MCF 10A (cell line): ENCODE measurements at regions not wholly inside any gene's neighbourhood (a gene's known extent, or its start where the extent isn't known, plus 50 kb on each side); places are given as distances from the start of the nearest gene placed in this dataset.
"Not testable (repeated sequence)": the region's sequence is repeated elsewhere in the genome, so short reads cannot be mapped to it uniquely, and the experiment has no call there.

Experiments
- BruUV-seq: library from RNA; stranded (reverse); fragments of 400-500 nt; replicated peaks from 2 replicates; lab custom pipeline; 2021; lab: Mats Ljungman, UMichigan
- CTCF ChIA-PET: fragments of 300-600 bp; sonication (Branson Sonifier 250); formaldehyde crosslinking; extraction: SDS; loops from one replicate; lab custom pipeline; 2021; ENCODE audit warnings: antibody characterized with exemption, inconsistent platforms; lab: Yijun Ruan, JAX
- POLR2A ChIA-PET: fragments of 300-600, 350-650 bp; sonication (Branson Sonifier 250); formaldehyde crosslinking; extraction: SDS; loops from one replicate; lab custom pipeline; 2020; ENCODE audit warnings: antibody characterized with exemption, inconsistent platforms; lab: Yijun Ruan, JAX
- DNase-seq: peaks from one replicate; pipeline ENCODE4 v3.0.0-alpha.2; 2018; ENCODE audit not compliant: unreplicated experiment
- H3K27ac Mint-ChIP-seq: one replicate; pipeline ENCODE4 v1.8.0; 2022; ENCODE audit warnings: mild to moderate bottlenecking, low read depth, mixed read lengths; ENCODE audit not compliant: unreplicated experiment
- H3K27me3 Mint-ChIP-seq: one replicate; pipeline ENCODE4 v1.8.0; 2022; ENCODE audit warnings: mixed read lengths; ENCODE audit not compliant: insufficient read depth, unreplicated experiment
- H3K36me3 Mint-ChIP-seq: one replicate; pipeline ENCODE4 v1.8.0; 2022; ENCODE audit warnings: mild to moderate bottlenecking, moderate library complexity, mixed read lengths; ENCODE audit not compliant: insufficient read depth, unreplicated experiment
- H3K4me1 Mint-ChIP-seq: one replicate; pipeline ENCODE4 v1.8.0; 2022; ENCODE audit warnings: mixed read lengths; ENCODE audit not compliant: insufficient read depth, unreplicated experiment
- H3K4me3 Mint-ChIP-seq: one replicate; pipeline ENCODE4 v1.8.0; 2022; ENCODE audit warnings: mild to moderate bottlenecking, moderate library complexity, mixed read lengths; ENCODE audit not compliant: unreplicated experiment
- H3K9me3 Mint-ChIP-seq: one replicate; pipeline ENCODE4 v1.8.0; 2022; ENCODE audit warnings: mixed read lengths; ENCODE audit not compliant: unreplicated experiment
- intact Hi-C: fragments of 100-400 bp; cut with micrococcal nuclease; formaldehyde crosslinking; loops from 2 replicates; pipeline ENCODE4 v1.14.1; 2022
- TF ChIP-seq, protein P1 (sequence below): fragments of 200-600 bp; IDR thresholded peaks from one replicate; pipeline ENCODE4 v1.8.0; 2022; ENCODE audit warnings: antibody characterized with exemption, mild to moderate bottlenecking; ENCODE audit not compliant: unreplicated experiment

DNA sequence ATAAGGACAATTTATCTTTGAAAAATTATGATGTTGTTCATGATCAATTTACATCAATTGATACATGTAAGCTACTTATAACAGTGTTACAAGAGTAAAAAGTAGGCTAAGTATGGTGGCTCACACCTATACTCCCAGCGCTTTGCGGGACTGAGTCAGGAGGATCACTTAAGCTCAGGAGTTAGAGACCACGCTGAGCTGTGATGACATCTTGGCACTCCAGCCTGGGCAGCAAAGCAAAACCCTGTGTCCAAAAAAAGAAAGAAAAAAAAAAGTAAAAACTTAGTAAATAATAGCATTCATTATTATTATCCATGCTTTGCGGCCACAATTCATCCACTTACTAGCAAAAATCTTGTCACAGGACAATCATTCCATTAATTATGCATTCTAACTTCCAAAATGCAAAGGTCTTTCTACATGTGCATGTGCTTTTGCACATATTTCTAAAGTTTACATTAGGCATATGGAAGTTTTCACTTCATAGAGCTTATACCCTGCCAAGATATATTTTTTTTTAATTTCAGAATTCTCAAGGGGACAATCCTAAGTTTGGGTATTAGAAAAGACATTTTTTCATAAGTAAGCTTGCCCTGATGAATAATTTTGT is 243.3 kb upstream of the RARB start:
- no peak for DNase-seq
- no peak overlapping the region for H3K4me3 Mint-ChIP-seq
- no peaks in the 10 kb centered on the region for H3K27me3 Mint-ChIP-seq
- intact Hi-C loops, result no loop called here
- no peaks in the 10 kb centered on the region for H3K9me3 Mint-ChIP-seq
- no peak overlapping the region for H3K27ac Mint-ChIP-seq
- BruUV-seq, result no TSS peak
- POLR2A ChIA-PET, result no interaction called here
- CTCF ChIA-PET, result no interaction called here
- TF ChIP-seq, protein P1, sequence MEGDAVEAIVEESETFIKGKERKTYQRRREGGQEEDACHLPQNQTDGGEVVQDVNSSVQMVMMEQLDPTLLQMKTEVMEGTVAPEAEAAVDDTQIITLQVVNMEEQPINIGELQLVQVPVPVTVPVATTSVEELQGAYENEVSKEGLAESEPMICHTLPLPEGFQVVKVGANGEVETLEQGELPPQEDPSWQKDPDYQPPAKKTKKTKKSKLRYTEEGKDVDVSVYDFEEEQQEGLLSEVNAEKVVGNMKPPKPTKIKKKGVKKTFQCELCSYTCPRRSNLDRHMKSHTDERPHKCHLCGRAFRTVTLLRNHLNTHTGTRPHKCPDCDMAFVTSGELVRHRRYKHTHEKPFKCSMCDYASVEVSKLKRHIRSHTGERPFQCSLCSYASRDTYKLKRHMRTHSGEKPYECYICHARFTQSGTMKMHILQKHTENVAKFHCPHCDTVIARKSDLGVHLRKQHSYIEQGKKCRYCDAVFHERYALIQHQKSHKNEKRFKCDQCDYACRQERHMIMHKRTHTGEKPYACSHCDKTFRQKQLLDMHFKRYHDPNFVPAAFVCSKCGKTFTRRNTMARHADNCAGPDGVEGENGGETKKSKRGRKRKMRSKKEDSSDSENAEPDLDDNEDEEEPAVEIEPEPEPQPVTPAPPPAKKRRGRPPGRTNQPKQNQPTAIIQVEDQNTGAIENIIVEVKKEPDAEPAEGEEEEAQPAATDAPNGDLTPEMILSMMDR, result no peak
- no peaks in the 10 kb centered on the region for H3K4me1 Mint-ChIP-seq
- no peaks in the 10 kb centered on the region for H3K36me3 Mint-ChIP-seq

DNA sequence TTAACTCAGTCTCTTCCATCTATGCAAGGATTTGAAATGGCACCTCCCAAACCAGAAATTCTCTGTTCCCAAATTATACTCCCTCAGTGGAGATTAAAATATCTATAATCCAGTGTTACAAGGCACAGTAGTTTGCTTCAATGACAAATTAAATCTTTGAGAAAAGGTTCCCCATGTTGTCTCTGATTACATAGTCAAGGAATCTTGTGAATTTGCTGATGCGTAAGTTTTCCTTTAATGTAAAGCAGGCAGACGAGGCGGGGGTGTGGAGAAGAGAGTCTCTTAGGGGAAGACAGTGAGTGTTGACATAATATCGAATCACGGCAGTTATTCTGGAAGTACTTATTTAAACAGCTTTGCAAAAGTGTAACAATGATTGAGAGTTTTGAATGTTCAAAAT is 236.4 kb upstream of the RARB start:
- POLR2A ChIA-PET, result interaction anchor here (0.9 kb wide), 1 partner anchor 25 kb away, joined by 3 read pairs; no protein-coding TSS in a partner anchor
- CTCF ChIA-PET, result no interaction called here
- Mint-ChIP-seq H3K27ac (no peak overlapping the region), H3K9me3 (no peaks in the 10 kb centered on the region), H3K4me1 (no peaks in the 10 kb centered on the region), H3K36me3 (peaks cover 1% of the 10 kb centered on the region), H3K27me3 (no peaks in the 10 kb centered on the region), H3K4me3 (no peak overlapping the region)
- no TSS peak for BruUV-seq
- intact Hi-C loops, result no loop called here
- TF ChIP-seq, protein P1, result no peak
- no peak for DNase-seq

DNA sequence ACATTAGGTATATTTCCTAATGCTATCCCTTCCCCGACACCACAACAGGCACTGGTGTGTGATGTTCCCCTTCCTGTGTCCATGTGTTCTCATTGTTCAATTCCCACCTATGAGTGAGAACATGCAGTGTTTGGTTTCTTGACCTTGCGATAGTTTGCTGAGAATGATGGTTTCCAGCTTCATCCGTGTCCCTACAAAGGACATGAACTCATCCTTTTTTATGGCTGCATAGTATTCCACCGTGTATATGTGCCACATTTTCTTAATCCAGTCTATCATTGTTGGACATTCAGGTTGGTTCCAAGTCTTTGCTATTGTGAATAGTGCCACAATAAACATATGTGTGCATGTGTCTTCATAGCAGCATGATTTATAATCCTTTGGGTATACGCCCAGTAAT is 228.5 kb upstream of the RARB start:
- H3K27ac Mint-ChIP-seq, result not testable (repeated sequence)

DNA sequence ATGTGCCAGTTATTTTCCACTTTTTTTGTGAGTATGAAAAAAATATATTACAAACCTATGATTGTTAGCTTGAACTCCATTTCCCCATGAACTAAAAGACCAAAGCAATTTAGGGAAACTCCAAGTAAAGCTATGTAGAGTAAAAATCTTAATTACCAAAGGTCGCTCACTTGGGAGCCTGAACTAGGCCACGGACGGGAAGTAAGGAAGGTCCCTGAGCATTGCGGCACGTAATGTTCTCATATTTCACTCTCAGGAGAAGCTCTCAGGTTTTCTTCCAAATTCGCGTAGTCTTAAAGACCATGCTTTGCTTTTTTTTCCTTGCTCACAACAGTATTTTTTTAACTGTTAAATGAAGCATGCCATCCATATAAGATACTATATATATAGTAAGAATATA is 215.3 kb upstream of the RARB start:
- no peak overlapping the region for H3K4me3 Mint-ChIP-seq
- no peaks in the 10 kb centered on the region for H3K9me3 Mint-ChIP-seq
- intact Hi-C loops, result no loop called here
- BruUV-seq, result no TSS peak
- TF ChIP-seq, protein P1, result no peak
- no peaks in the 10 kb centered on the region for H3K27me3 Mint-ChIP-seq
- no peaks in the 10 kb centered on the region for H3K4me1 Mint-ChIP-seq
- H3K36me3 Mint-ChIP-seq, result no peaks in the 10 kb centered on the region
- CTCF ChIA-PET, result interaction anchor here (0.5 to 1.1 kb wide), 3 partner anchors 9 to 693 kb away, joined by 3 to 4 read pairs (median 4); no protein-coding TSS in a partner anchor
- no peak overlapping the region for H3K27ac Mint-ChIP-seq
- POLR2A ChIA-PET, result interaction anchor here (1.1 kb wide), 1 partner anchor 9 kb away, joined by 5 read pairs; no protein-coding TSS in a partner anchor
- DNase-seq, result no peak

More for the DNA sequence above, 228.5 kb upstream of the RARB start:
- H3K4me1 Mint-ChIP-seq, H3K4me3 Mint-ChIP-seq, CTCF ChIA-PET, DNase-seq, BruUV-seq, intact Hi-C loops, H3K36me3 Mint-ChIP-seq, H3K9me3 Mint-ChIP-seq, POLR2A ChIA-PET, H3K27me3 Mint-ChIP-seq: not testable (repeated sequence)
